HG02763 (cell line): ENCODE measurements at regions not wholly inside any gene's neighbourhood (a gene's known extent, or its start where the extent isn't known, plus 50 kb on each side); places are given as distances from the start of the nearest gene placed in this dataset.

Experiments used
- ATAC-seq: cut with Tn5 transposase; IDR thresholded peaks from one replicate; pipeline ENCODE4 v1.9.1; 2021; ENCODE audit warnings: mild to moderate bottlenecking, moderate library complexity; ENCODE audit not compliant: unreplicated experiment

DNA sequence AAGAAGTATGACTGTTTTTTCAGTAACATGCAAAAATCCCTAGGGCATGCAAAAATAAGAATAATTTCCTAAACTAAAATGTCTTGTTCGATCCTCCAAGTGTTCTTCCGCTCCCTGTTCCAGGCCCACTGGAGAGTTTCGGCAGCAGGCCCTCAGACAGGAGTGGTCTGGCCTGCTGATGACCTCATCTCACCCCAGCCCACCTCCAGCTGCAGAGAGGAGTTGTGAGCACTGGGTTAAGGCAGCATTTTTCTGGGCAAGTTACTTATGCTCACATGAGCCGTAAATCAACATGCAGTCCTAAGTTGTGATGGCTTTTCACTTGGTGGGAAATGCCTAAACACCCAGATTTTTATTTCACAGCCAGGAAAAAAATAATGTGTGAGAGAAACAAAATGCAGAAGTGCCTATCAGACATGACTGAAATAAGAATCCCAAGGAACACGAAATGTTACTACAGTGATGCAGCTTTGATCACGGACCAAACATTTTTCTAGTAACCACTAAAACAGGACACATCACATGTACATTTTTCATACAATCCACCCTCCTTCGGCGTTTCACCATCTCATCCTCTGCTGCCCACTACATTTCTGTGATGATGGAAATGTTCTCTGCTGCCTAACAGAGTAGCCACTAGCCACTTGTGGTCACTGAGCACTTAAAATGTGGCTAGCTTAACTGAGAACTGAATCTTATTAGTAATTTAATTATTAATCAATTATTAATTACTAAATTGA, 153.3 kb upstream of the TBL1X start:
- no peak for ATAC-seq

DNA sequence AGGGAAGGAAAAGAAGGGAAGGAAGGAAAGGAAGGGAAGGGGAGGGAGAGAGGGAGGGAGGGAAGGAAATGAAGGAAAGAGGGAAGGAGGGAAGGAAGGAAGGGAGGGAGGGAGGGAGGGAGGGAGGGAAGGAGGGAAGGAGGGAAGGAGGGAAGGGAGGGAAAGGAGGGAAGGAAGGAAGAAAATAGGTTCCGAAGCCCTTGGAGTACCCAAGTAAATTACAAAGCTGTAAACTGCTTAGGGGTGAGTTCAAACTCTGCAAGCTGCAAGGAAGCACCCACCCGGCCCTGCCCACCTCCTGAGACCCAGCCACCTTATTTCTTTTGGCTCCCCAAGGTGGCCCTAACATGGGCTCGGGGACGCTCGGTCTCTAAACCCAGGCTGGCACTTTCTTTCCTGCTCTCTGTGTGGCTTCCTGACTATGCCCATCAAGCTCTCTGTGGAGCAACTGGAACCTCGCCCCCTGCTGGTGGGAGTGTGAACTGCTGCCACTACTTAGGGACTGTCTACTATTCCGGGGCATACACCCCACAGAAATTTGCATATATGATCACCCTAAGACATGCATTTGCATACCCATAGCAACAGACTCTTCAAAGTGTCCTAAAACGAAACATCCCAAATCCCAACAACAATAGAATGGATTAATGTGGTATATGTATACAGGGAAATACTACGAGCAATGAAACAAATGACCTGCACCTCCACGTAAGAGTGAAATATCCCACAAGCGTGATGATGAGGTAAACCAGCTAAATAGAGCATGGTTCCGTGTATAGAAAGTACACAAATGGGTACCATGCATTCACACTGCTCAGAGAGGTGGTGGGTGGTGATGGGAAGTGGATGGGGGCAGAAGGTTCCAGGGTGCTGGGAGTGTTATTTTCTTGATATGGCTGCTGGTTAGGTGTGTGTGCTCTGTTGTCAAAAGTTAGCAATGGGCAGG, 151.7 kb upstream of the TBL1X start:
- peak; percentile 78 for ATAC-seq

DNA sequence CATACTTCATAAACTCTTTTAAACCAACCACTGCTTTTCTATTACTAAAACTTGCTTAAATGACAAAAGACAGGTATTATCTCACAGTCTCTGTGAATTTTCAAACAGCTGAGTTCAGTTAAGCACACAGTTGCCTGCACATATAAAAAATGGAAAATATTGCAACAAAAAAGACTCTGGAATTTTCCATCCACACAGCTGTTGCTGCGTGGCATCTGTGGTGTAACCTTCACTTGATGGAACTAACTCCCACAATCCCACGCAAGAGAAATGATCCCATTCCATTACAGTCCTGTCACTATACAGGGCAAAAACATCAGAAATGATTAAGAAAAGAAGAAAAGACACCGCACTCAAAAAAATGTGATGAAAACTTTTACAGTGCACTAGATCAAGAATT, 149.8 kb upstream of the TBL1X start:
- no peak for ATAC-seq

DNA sequence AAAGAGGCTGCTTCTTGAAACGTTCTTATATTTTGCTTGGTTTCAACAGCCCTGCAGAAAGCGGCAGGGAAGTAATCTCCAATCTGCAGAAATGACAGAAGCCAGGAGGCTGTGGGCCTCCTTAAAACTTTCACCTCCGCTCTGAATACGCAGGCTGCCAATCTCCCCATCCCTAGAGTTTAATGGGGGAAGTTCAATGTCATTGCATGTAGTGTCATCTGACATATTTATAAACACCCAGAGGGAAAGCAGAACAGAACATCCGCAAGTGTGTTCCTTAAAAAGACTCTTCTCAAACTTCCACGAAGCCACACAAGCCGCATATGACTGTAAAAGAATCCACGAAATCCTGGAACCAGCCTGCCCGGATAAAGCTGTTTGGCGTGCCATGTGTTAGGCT, 148.8 kb upstream of the TBL1X start:
- ATAC-seq = no peak

DNA sequence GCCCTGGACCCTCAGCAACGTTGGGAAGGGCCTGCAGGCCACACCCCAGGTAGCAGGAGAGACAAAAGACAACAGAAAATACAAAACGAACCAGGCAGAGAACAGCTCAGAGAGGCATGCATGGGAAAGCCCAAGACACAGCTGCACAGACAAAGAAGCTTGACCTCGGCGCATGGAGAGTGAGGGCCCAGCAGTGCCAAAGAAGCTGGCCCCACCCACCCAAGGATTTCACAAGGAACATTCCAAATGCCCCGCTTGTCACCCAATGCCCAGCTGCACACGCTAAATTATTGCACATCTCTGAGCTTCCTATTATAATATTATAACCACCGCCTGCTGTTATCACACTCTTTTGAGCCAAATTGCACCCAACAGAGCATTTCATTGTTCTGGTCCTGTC, 147.7 kb upstream of the TBL1X start:
- ATAC-seq = no peak

DNA sequence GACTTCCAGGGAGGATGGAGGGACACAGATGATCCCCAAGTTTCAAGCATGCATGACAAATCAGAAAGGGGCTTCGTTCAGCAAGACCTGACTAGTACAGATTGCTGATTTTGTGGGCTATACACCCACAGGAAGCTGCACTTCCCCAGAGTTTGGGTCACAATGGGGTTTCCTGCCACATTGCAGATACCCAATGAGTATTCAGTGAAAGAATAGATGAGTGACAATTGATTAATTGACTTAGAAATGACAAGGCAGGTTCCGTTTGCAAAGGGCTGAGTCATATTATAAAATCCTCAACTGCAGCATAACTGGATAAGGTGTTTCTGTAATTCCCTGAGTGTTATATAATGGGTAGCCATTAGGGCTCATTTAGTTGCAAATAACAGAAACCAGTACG, 146.6 kb upstream of the TBL1X start:
- ATAC-seq = no peak

DNA sequence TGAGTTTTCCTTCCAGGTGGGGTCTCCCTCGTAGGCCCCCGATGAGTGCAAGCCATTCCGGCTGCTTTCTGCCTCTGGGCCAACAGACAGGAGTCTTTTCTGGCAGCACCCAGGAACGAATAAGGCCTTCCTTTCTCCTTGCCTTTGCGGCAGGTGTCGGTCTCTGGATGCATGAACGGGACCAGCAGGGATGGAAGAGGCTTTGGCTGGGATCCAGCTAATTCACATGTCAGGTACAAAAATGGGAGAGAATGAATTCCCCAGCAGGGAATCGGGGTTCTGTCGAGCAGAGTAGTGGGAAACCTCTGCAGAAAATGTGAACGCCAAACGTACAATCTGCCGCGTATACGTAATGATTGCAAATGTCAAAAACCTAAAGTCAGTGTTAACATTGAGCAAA, 146.1 kb upstream of the TBL1X start:
- ATAC-seq = no peak

DNA sequence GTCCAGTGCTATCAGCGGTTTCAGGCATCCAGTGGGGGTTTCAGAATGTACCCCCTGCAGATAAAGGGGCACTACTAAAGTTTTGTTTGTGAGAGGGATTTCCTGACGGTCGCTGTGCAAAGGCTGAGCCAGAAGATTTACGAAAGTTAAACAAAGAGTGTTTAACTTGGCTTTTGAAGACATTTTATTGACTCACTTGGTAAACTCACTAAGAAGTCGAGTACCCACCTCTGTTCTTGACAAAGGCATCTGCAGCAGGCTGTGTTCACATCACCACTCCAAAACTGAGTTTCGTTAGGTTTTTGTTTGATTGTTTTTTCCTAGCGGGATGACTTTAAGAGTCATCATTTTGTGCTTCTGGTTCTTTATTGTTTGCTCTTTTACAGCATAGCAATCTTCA, 143.9 kb upstream of the TBL1X start:
- ATAC-seq = no peak

DNA sequence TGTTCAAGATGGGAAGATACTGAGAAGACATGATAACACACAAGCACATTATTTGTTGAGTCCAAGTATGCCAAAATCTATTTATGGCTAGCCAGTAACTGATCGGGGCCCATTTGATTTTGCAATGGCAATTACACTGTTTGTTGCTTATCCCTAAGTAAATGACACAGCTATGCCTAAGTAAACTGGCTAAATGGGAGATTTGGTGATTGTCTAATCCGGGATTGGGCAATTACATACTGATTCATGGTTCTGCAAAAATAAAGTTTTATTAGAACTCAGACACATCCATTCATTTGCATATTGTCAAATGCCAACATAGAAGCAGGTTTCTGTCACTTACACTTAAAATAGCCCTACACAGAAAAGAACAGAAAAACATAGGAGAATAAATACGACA, 140.2 kb upstream of the TBL1X start:
- no peak for ATAC-seq

DNA sequence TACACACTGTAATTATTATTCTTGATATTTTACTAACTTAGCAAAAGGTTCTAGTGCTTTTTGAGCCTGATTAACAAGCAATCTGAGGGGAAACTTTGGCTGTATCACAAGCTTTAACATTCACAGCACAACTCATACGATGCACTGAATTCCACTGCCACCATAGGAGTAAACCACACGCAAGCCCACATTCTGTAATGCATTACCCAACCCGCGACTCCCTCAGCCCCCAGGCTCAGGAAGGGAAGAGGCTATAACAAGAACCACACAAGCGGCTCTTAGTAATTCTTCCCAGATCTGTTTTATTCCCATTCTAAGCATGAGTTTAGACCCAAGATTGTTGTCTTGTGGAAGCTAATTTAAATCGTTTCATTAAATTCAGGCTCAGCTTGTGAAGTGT, 138.5 kb upstream of the TBL1X start:
- ATAC-seq = no peak

DNA sequence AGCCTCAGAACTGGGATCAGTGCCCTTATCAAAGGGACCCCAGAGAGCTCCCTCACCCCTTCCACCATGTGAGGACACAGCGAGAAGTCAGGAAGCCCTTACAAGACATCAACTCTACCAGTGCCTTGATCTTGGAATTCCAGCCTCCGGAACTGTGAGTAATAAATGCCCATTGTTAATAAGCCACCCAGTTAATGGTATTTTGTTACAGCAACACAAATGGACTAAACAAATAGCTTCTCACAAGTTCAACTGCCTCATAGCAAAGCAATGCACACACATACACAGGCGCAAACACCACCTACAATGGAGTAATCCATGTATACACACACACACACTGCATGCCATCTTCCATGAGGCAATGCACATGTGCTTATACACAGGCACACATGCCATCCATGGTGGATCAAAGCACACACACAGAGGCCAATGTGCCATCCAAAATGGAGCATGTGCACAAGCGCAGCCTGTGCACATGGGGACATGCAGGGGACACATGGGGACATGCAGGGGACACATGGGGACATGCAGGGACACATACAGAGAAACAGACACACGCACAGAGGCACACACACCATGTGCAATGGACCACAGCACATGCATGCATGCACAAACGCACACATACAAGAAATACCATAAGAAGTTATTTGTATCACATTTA, 137.6 kb upstream of the TBL1X start:
- no peak for ATAC-seq

DNA sequence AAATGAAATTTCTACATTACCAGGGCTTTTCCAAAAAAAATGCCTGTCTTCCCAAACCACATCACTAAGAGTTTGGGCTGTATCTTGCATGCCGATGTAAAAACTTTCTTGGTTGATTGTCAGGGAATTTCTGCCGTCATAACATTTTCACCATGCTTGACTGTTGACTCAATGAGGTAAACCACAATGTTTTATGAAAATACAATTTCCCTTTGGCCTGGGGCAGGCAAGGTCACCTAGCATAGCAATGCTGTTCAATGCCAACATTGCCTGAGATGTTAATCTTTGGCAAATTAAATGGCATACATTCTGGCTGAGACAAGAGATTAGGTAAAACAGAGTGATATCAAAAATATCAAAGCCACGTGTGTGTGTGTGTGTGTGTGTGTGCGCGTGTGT, 137.1 kb upstream of the TBL1X start:
- ATAC-seq = no peak

DNA sequence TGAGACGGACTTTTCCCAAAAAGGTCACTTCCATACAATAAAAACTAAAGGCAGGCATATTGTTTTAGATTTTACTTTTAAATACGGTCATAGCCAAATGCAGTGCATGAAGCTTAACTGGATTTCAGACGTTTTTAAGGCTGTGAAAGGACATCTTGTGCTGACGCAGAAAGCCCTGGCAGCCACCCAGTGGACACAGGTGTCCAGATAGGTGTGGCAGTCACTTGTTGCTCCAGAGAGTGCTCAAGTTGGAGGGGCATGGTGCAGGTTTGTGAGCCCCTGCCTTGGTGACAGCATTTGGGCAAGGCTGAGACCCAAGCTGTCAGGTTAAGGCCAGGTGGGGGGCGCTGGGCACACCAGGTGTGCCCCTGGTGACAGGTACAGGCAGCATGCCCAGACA, 135.8 kb upstream of the TBL1X start:
- ATAC-seq = no peak

DNA sequence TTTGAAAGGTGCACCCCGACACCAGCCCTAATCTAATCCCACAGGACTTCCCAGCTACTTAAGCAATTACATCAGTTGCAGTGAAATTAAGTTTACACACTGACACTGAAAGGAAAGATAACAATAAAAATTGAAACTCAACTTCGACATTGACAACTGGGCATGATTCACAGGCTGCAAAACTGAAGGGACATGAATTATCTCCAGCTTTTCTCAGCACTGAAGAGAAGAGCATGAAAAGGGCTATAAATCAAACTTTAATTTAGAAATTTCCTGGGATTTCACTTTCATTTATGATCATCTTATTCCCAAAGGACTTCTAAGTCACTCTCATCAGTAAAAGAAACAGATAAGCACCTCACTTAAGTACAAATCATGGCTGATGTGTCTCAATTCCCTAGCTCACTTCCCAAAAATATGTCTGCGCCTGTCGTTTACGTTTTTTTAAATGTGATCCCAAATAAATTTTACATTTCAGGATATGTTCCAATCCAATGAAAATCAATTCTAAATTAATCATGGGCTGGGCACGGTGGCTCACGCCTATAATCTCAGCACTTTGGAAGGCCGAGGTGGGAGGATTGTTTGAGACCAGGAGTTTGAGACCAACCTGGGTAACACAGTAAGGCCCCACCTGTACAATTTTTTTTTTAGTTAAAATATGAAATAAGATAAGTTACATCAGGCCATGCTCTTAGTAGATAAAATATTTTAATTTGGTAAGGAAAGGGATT, 134.4 kb upstream of the TBL1X start:
- ATAC-seq = no peak

DNA sequence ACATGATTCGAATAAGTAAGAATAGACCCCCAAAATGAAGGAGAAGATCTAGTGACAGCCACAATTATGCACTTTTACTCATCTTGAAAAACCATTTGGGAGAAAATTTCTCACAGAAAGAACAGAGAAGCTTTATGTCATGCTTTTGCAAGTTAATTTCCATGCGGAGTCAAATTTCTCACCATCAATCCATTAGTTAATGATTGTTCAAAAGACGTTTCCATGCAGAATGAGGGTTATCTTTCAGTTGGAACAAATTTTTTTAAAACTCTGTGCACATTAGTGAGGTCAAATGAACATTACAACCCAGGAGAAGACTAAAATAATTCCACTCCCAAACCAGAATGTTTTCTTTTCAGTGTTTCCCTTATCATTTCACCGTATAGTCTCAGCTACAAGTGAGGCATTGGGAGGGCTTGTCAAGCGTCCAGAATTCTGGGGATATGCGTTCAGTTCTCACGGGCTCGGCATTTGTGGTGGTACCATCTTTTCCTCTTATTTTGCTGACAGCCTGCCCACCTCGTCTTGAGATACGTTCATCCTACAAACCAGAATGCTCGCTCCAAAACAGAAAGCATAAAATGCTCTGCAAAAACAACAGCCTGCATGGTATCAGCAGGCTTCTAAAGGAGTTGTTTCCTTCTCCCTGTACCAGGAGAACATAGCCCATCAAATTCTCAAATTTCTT, 130.8 kb upstream of the TBL1X start:
- ATAC-seq = no peak

DNA sequence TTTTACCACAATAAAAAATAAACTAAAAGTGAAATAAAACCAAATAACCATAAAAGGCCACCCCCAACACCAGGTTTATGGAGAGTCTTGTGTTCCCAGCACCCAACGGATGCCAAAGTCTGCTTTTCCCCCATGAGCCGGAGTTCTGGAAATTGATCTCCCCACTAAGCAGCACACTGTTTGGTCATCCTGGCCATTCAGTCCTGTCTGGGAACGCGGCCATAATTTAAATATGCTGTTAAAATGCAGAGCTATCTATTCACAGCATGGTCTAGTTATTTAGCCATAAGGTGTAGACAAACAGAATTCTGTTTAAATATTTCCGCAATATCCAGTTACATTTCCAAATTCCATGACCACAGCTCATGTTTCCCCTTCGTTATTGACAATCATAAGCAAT, 129.6 kb upstream of the TBL1X start:
- no peak for ATAC-seq

DNA sequence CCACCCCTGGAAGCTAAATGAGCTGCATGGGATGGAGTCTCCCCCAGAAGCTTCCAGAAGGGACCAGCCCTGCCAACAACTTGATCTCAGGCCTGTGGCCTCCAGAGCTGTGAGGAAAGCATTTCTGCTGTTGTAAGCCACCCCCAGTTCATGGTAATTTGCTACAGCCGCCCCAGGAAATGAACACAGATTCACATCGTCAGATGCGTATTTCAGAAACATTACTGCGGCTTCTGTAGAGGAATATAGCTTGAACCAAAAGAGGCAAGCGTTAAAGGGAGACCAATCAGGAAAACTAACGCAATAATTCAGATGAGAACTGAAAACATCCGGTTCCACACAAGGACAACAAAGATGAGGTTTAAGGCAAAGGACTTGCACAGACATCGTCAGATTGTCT, 128.4 kb upstream of the TBL1X start:
- no peak for ATAC-seq

DNA sequence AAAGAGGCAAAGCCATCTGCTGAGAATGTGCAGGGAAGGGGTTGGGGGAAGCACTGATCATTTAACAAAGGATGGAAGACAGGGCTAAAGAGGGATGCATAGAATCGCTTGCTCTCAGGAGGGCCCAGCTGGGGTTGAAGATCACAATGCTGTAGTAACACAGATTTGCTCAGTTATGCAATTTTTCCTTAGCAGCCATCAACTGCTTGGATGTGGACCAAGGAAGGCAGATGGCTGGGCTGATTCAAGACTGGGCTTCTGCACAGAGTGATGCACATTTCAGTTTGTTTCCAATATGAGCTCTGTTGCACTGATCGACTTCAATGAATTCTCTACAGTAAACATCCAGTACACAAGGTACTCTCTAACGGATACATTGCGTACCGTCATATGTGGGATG, 127.8 kb upstream of the TBL1X start:
- no peak for ATAC-seq

DNA sequence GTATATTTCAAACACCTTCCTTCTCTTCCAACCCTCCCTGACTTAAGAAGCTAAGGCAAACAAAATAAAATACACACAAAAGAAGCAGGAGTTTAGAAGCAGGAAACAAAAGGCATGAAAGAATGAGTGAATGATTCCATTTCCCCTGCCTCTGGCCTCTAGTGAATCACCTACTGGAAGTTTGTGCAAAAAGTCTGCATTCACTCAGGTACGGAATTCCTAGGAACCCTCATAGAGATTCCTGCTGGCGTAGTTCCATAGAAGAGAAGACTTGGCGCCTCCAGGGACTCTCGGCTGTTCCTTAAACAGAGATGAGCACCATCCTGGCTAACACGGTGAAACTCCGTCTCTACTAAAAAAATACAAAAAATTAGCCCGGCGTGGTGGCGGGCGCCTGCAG, 125.9 kb upstream of the TBL1X start:
- no peak for ATAC-seq
